Lung (tissue), 11 donors: ENCODE measurements at regions not wholly inside any gene's neighbourhood (a gene's known extent, or its start where the extent isn't known, plus 50 kb on each side); places are given as distances from the start of the nearest gene placed in this dataset.
A peak's percentile ranks its signal among the peaks of the same experiment; 100 is the strongest.

Experiments used
- ATAC-seq: fragments of 200-7000 bp; cut with Tn5 transposase; one replicate; pipeline ENCODE4 v1.9.1; 2020; ENCODE audit warnings: moderate number of reproducible peaks; ENCODE audit not compliant: insufficient read depth, low FRiP score
- DNase-seq, 3 donors: peaks; one replicate each; pipeline ENCODE4 v3.0.0-alpha.2; 2013 to 2017
- H3K27ac ChIP-seq, 2 donors: one replicate each; pipeline ENCODE4 v1.5.1; 2013; ENCODE audit warnings: mild to moderate bottlenecking in 2 of 2, moderate library complexity in 2 of 2, control low read depth in 1 of 2, inconsistent platforms in 1 of 2, low read depth in 1 of 2, low read length in 1 of 2
- H3K27me3 ChIP-seq, 3 donors: one replicate each; pipeline ENCODE4 v1.5.1; 2013; ENCODE audit warnings: low read length in 2 of 3; ENCODE audit not compliant: control insufficient read depth in 3 of 3, insufficient read depth in 3 of 3
- H3K36me3 ChIP-seq, 4 donors: one replicate each; pipeline ENCODE4 v1.5.1; 2013; ENCODE audit warnings: low read length in 4 of 4, mild to moderate bottlenecking in 1 of 4, moderate library complexity in 1 of 4; ENCODE audit not compliant: control insufficient read depth in 4 of 4, insufficient read depth in 4 of 4
- H3K4me1 ChIP-seq, 5 donors: one replicate each; pipeline ENCODE4 v1.5.1; 2013; ENCODE audit warnings: low read length in 5 of 5, mild to moderate bottlenecking in 2 of 5, moderate library complexity in 1 of 5; ENCODE audit not compliant: control insufficient read depth in 5 of 5, insufficient read depth in 5 of 5
- H3K4me3 ChIP-seq: one replicate; pipeline ENCODE4 v1.5.1; 2013; ENCODE audit warnings: mild to moderate bottlenecking, control low read depth, moderate library complexity
- H3K9ac ChIP-seq, 2 donors: one replicate each; pipeline ENCODE4 v1.5.1; 2013; ENCODE audit warnings: low read length in 2 of 2, control low read depth in 1 of 2; ENCODE audit not compliant: insufficient read depth in 1 of 2
- H3K9me3 ChIP-seq, 4 donors: one replicate each; pipeline ENCODE4 v1.5.1; 2013; ENCODE audit warnings: low read length in 3 of 4, mild to moderate bottlenecking in 1 of 4, moderate library complexity in 1 of 4; ENCODE audit not compliant: control insufficient read depth in 4 of 4, insufficient read depth in 3 of 4
- CTCF ChIP-seq: IDR thresholded peaks from 2 replicates; pipeline ENCODE4 v1.5.1; 2012; ENCODE audit warnings: mild to moderate bottlenecking; ENCODE audit errors: control extremely low read depth, extremely low read depth
- WGBS, 2 donors: extraction: QIAGEN DNeasy Blood & Tissue Kit; methylation state at CpG; one replicate each; pipeline ENCODE4 v1.1.7; 2013; 5-methylcytosine and 5-hydroxymethylcytosine counted together
- donor health status: control.
- donor health status: control.
- donor health status: Bipolar disorder and iron deficiency.
- donor health status: healthy.
- donor health status: DM: yes; HTN: yes; CAD: no.

GRCh38 chr1:219442611-219443061 lies 170.3 kb downstream of the ZC3H11B start:
- Histone ChIP-seq H3K9ac (no peak overlapping the region), H3K9me3 (no peaks in the 10 kb centered on the region), H3K27ac (no peak overlapping the region), H3K36me3 (no peaks in the 10 kb centered on the region), H3K27me3 (no peaks in the 10 kb centered on the region), H3K4me1 (peaks cover 0 to 12% (median 6%) of the 10 kb centered on the region in 5 donors), H3K4me3 (no peak overlapping the region)
- peak in 2 of 3 donors; percentile 74 to 81 for DNase-seq
- ATAC-seq: no peak
- no peak for TF ChIP-seq CTCF
- WGBS, 2 donors: 67% methylated on average over 4 of the region's 4 CpGs

GRCh38 chr1:219441884-219442283 lies 171.0 kb downstream of the ZC3H11B start:
- Histone ChIP-seq H3K9ac (no peak overlapping the region), H3K27ac (no peak overlapping the region), H3K4me1 (peaks cover 0 to 12% (median 6%) of the 10 kb centered on the region in 5 donors), H3K27me3 (no peaks in the 10 kb centered on the region), H3K36me3 (no peaks in the 10 kb centered on the region), H3K4me3 (no peak overlapping the region), H3K9me3 (no peaks in the 10 kb centered on the region)
- TF ChIP-seq CTCF: no peak
- ATAC-seq (no peak), DNase-seq (no peak)

DNA sequence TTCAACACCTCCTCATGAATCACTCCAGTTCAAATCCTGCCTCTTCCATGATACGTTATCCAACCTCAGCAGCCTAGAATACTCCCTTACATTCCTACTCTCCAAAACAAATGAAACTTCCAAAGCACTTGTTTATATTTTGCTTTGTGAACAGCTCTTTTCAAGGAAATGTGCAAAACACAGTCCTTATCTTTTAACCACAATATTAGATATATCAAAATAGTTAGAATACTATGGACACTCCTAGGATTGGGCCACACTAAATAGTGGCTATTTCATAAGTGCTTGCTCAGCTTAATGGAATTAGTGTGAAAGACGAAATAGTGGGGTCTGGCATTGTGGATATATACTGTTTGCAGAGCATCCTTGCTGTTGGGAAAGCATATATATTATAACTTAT lies 173.5 kb downstream of the ZC3H11B start:
- H3K36me3 ChIP-seq: no peaks in the 10 kb centered on the region
- no peak overlapping the region for H3K9ac ChIP-seq
- DNase-seq (no peak), ATAC-seq (no peak)
- H3K27ac ChIP-seq: no peak overlapping the region
- 88 to 91% methylated on average over 2 of the region's 2 CpGs for WGBS, 2 donors
- H3K9me3 ChIP-seq: no peaks in the 10 kb centered on the region
- H3K4me1 ChIP-seq: peaks cover 0 to 12% (median 6%) of the 10 kb centered on the region in 5 donors
- TF ChIP-seq CTCF: no peak
- H3K4me3 ChIP-seq: no peak overlapping the region
- H3K27me3 ChIP-seq: no peaks in the 10 kb centered on the region

- no peak for TF ChIP-seq CTCF
- peaks cover 0 to 22% (median 7%) of the 10 kb centered on the region in 5 donors for H3K4me1 ChIP-seq
- H3K27me3 ChIP-seq: no peaks in the 10 kb centered on the region
- no peak overlapping the region for H3K9ac ChIP-seq
- no peak for ATAC-seq
- WGBS, 2 donors: 75 to 87% methylated on average over 3 of the region's 3 CpGs
- no peaks in the 10 kb centered on the region for H3K9me3 ChIP-seq
- no peak overlapping the region for H3K27ac ChIP-seq
- no peaks in the 10 kb centered on the region for H3K36me3 ChIP-seq
- DNase-seq: no peak
- no peak overlapping the region for H3K4me3 ChIP-seq
Measured at GRCh38 chr1:219438386-219438785, 174.5 kb downstream of the ZC3H11B start.
